NCI-H187 (cell line): ENCODE measurements at regions not wholly inside any gene's neighbourhood (a gene's known extent, or its start where the extent isn't known, plus 50 kb on each side); places are given as distances from the start of the nearest gene placed in this dataset.
A peak's percentile ranks its signal among the peaks of the same experiment; 100 is the strongest.
"Not testable (repeated sequence)": the region's sequence is repeated elsewhere in the genome, so short reads cannot be mapped to it uniquely, and the experiment has no call there.

Source experiments
- DNase-seq, 2 experiments: peaks; one replicate each; lab custom pipeline; 2025; lab: John Stamatoyannopoulos, UW

DNA sequence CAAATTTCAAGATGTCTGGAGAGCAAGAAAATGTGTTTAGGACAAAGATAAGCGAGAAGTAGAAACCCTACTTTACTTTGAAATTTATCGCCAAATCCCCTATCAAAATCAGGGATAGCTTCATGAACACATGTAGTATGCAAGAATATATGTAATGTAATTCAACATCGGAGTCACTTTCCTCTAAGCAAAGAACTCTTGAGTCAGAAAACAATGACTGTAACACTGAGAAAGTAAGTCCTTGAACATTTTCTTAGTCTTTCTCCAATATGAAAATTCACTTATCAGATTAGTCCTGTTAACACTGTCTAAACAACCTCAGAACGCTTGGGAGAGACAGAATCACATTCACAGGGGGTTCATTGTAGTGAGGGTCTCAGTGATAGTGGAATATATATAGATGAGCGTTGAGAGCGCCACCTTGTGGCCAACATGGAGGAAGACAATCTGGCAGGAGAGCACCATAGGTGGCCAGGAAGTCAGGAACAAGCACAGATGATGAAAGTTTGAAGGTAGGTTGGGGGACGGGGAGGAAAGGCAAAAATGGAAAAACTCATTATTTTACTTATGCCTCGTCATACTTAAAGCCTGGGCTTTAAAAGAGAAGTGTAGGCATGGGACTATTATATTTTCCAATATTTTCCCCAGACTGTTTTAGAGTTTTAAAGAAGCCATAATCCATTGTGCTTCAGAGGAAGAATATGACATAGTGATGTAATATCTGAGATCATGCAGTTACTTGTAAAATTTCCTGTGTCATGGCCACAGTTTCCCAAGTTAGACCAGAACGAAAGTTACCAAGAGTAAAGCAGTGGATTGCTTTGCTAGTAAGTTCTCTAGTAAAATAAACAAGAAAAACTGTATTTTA is 115.5 kb upstream of the GNAI1 start:
- peak in 1 of 2 experiments; percentile 9 for DNase-seq

DNA sequence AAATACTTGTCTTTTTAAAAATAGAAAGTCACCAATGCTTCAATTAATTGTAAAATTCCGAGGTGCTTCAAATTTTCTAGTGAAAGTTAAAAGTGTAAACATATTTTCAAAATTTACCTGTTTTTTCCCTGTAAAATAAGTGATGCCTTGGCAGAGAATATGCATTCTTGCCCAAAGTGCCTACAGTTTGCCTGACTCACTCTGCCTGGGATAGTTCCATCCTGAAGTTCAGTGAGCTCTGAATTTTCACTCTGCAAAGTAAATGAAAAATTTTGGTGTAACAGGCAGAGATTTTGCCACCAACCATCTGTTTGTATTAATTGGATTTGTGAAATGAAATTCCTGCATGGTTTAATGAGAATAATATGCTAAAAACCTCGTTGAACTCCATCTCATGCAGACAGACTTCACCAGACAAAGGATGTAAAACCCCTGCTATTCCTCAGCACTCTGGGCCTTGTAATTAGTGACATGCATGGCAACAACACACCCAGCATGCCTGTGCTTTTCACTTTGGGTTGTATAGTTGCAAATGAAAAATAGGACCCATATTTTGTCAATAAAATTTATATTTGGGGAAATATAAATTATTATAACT is 117.4 kb upstream of the GNAI1 start:
- DNase-seq = no peak

GRCh38 chr7:80014511-80014910 is 120.1 kb upstream of the GNAI1 start:
- DNase-seq = no peak

DNA sequence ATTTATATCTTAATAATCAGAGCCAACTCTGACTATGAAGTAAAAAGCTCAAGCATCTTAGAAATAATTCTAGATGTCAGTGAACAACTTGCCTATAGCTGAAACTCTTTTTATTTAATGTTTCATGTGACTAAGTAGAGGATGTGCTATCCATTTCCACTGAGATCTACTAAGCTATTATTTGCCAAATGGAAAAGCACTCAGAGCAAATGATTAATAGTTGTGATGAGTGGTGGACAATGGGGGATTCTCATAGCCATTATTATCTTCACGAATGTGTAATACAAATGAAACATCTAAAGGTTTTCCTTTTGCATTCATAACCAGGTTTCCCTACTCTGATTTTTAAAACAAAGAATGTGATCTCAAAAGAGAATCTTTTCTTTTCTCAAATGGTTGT is 126.6 kb upstream of the GNAI1 start:
- no peak for DNase-seq

DNA sequence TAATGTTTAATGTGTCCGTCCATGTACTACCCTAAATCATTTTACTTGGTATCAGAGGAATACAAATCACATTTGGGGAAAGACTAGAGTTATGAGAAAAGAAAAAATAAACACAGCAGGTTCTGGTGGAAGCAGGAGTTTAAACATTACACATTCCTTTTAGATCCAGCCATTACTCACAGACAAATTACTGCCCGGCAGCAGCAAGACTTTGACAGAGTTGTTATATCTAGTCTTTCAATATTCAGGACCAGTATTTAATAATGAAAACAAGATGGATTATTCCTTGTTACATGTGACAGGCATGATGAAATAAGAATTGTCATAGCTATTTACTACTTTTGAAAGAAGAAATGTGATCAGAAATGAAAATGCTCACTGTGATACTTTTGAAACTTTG is 131.8 kb upstream of the GNAI1 start:
- DNase-seq = no peak

DNA sequence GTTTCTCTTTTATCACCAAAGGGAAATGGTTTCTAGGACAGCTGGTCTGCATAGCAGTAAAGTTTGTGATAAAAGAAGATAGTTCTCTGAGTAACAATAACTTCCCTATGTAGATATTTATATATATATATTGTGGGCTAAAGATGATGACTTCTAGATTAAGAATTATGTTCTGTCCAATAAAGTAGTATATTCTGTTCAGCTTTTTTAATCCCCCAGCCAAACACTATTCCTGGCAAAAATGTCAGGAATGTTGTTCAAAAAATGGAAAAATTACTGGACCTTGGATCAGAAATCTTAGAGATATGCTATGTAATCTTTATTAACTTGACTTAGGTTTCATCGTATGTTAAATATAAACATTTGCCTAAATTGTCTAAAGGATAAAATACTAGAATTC is 136.3 kb upstream of the GNAI1 start:
- DNase-seq = no peak

DNA sequence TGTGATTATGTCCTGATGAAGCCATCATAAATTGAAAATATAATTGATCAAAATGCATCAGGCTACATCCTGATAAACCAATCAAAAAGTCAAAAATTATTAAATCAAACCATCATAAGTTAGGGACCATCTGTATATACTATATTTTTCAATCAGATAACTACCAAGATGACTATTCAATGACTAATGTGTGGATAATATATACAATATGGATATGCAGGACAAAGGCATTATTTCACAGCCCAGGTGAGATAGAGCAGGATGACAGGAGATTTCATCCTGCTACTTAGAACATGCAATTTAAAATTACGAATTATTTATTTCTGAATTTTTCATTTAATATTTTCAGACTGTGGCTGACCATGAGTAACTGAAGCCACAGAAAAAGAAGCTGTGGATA is 137.3 kb upstream of the GNAI1 start:
- DNase-seq = no peak

DNA sequence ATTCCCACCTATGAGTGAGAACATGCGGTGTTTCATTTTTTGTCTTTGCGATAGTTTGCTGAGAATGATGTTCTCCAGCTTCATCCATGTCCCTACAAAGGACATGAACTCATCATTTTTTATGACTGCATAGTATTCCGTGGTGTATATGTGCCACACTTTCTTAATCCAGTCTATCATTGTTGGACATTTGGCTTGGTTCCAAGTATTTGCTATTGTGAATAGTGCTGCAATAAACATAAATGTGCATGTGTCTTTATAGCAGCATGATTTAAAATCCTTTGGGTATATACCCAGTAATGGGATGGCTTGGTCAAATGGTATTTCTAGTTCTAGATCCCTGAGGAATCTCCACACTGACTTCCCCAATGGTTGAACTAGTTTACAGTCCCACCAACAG is 138.9 kb upstream of the GNAI1 start:
- DNase-seq = not testable (repeated sequence)

GRCh38 chr7:79988653-79989052 is 146.0 kb upstream of the GNAI1 start:
- no peak for DNase-seq

GRCh38 chr7:79984210-79984609 is 150.4 kb upstream of the GNAI1 start:
- DNase-seq = no peak

- no peak for DNase-seq
Observed at GRCh38 chr7:79982141-79982770, 152.4 kb upstream of the GNAI1 start.

DNA sequence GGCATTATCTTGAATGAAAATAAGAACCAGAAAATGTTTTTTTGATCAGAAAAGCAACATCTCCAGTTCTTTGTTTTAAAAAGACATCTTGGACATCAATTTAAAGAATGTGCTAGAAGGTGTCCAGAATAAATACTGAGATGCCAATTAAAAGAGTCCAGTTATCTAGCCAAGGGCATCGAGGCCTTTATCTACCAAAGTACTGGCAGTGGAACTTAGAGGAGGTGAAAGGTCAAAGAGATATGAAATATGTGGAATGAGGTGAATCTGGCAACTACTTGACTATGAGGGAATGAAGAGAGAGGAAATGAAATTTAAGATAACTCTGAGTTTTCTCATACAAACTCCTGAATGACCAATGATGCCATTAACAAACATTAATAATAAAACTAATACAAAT is 154.3 kb upstream of the GNAI1 start:
- DNase-seq = no peak

DNA sequence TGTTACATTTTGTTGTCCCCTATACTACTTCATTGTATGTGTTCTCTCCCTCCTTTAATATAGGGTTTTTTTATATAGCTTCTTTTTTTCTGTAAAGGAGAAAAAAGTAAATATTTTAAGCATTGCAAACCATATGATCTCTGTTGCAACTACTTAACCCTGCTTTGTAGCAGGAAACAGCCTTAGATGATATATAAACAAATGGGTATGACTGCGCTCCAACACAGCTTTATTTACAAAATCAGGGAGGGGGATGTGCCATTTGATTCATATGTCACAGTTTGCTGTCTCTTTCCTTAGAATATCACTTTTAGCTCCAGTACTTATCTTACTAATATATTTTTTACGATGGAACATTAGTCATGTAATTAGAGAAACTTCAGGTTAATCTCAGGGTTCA is 155.2 kb upstream of the GNAI1 start:
- no peak for DNase-seq

GRCh38 chr7:79977481-79977880 is 157.2 kb upstream of the GNAI1 start:
- DNase-seq = no peak

- DNase-seq = not testable (repeated sequence)
Observed at GRCh38 chr7:79976711-79977020, 158.0 kb upstream of the GNAI1 start.

GRCh38 chr7:79975986-79976710 is 158.5 kb upstream of the GNAI1 start:
- DNase-seq = not testable (repeated sequence)

DNA sequence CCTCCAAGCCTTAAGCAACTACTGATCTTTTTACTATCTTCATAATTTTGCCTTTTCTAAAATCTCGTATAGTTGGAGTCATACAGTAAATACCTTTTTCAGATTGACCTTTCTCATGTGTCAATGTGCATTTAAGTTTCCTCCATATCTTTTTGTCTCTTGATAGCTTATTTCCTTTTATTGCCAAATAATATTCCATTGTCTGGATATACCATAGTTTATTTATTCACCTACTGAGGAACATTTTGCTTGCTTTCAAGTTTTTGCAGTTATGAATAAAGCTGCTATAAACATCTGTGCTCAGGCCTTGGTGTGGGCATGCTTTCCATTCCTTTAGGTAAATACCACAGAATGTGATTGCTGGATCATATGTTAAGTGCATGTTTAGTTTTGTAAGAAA is 161.2 kb upstream of the GNAI1 start:
- DNase-seq = no peak

DNA sequence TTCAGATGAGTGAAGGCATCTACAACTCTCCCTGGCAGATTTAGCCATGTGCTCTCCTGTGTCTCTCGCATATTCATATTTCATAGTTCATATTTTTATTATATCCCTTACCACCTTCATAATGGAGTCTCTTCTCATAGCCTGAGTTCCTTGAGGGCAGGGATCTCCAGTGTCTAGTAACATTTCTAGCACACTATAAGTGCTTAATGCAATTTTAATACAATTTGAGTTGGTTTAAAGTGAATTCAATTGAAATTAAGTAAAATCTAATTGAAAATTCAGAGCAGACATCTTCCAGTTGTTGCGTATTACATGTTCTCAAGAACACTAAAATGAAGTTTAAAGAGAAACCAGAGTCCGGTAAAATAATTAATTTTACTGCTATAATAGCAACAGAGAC is 163.6 kb upstream of the GNAI1 start:
- no peak for DNase-seq

- DNase-seq = no peak
Observed at GRCh38 chr7:79968894-79969293, 165.7 kb upstream of the GNAI1 start.

GRCh38 chr7:79968077-79968648 is 166.5 kb upstream of the GNAI1 start:
- DNase-seq = no peak

DNA sequence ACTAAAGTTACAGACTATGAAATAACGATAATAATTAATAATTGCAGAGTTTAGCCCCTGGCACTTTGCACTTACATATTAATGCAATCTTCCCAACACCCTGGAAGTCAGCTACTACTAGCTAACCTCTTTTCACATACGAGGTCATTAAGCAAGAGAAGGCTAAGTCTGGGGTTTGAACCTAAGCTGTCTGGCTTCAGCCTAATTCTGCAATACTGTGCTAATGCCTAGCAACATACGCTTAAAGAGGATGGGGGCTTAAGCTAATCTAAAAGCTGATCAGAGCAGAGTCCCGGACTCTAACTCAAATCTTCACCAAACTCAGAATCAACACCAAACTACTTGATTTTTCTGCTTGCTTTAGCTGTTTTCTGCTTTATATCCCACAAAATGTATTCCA is 168.7 kb upstream of the GNAI1 start:
- no peak for DNase-seq

GRCh38 chr7:79964463-79964862 is 170.2 kb upstream of the GNAI1 start:
- DNase-seq = no peak
